ENCODE measurements at regions not wholly inside any gene's neighbourhood (a gene's known extent, or its start where the extent isn't known, plus 50 kb on each side); places are given as distances from the start of the nearest gene placed in this dataset.
"Not testable (repeated sequence)": the region's sequence is repeated elsewhere in the genome, so short reads cannot be mapped to it uniquely, and the experiment has no call there.

- no peak for DNase-seq
These were observed 267.0 kb upstream of the HS6ST1 start for GRCh38 chr2:128585706-128586105.

DNA sequence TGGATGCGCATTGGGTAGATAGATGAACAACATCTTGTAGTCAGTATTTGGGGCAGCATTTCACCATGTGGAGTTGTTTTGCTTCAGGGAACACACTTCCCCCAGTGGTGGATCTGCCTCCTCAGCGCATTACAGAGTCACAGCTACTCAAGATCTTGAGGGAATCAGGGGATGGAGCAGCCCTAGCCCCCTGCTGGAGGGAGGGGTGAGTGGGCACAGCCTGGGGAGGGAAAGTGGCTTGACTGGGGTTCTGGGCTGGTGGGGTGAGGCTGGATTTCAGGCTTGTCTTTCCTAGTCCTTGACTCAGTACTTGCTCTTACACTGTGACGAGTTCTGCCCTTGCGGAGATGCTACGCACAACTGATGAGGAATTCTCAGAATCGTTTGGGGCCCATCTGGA lies 271.0 kb upstream of the HS6ST1 start:
- no peak for DNase-seq

DNA sequence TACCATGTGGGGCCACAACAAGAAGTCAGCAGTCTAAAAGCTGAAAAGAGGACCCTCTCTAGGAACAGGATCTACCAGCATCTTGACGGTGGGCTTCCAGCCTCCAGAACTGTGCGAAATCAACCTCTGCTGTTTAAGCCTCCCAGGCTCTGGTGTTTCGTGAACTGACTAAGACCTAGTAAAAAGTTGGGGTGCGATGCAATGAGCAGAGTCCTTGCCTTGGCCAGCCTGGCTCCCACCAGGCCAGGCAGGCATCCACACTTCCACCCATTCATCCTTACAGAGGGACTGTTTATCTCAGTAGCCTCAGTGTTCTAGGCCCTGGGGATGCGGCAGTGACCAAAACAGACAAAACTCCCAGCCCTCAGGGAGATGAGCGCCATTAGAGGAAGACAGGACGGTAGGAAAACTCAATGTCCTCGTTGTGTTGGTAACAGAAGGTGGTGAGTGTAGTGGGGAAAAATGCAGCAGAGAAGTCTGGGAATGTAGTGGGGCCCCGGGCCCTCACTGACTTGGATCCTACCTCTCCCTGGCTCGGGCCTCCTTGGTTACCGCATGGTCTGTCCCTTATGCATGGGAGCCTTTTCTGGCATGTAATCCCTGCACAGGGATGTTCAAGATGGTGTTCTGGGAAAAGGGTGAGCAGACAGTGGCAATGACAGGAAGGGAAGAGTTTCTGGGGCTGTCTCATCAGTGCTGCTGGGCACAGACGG lies 271.8 kb upstream of the HS6ST1 start:
- DNase-seq: no peak

DNA sequence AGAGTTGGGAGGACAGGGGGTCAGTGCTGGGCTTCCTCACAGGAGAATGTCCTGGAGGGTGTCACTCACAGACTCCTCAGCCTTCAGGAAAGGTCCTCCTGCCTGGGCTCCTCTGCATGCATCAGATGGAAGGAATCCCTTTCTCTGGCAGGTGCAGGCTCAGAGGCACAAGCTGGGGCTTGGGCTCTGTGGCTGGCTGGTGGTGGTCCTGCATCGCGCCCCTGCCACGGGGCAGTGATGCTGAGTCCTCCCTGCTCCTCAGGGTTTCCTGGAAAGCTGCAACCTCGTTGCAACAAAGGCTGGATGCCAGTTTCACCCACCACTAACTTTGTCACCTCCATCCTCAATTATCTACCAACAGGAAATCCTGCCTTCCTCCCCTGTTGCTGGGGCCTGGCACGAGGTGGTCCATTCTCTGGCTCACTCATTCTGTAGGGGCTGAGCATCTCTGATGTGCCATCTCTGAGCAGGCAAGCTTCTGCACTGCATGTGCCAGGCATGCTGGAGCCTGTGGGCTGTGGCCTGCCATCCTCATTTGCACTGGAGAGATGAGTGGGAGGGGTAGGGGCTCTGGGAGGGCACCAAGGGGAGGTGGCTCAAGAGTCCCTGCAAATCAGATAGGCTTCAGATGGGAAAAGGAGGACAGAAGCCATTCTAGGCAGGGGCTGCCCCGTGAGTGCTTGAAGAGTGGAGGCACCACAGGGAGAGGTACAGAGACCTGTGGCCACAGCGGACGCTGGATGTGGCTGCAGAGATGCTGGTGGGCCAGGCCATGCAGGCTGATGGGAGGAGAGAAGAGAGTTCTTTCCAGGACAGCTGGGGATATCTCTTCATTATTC lies 272.6 kb upstream of the HS6ST1 start:
- no peak for DNase-seq

DNA sequence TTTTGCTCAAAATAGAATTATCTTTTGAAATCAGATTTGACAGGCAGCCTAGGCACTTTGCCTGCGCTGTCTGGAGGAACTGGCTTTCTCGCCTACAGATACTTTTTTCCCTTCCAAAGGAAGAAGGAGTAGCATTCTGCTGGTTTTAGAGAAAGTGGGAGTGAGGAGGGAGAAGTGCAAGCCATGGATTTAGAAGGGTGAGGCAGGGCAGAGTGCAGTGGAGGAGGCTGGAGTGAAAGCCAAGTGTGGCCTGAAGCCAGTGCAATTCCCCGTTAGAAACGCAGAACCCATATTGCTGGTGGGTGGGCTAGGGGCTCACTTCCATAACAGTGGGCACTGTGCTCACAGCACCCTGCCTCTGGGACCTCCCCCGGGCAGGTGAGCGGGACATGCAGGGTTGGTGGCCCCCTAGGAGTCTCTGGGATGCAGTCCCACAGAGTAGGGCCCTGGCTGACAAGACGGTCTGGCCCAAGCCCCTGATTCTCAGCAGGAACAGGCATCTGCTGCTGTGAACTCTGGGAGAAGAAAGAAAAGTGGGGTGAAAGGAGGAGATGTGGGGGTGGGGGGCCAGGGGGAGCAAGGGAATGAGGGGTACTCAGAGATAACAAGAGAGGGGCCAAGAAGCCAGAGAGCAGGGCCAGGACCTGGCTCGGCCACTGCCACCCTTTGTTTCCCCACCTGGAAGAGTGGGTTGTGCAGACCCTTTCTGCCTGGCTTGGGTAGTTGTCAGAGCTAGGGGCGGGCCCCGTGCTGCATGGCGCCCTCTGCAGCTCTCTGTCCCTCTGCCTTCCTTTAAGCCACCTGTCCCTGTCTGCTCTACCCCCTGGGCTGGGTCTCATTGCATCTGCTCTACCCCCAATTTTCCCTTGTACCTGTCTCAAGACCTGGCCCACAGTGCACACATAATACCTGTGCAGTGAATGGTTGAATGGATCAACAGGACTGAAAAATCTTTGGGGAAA lies 273.5 kb upstream of the HS6ST1 start:
- no peak for DNase-seq

GRCh38 chr2:128593518-128593878 lies 274.8 kb upstream of the HS6ST1 start:
- DNase-seq: no peak

GRCh38 chr2:128593879-128594650 lies 275.4 kb upstream of the HS6ST1 start:
- DNase-seq: no peak

GRCh38 chr2:128594651-128594910 lies 275.9 kb upstream of the HS6ST1 start:
- DNase-seq: no peak

DNA sequence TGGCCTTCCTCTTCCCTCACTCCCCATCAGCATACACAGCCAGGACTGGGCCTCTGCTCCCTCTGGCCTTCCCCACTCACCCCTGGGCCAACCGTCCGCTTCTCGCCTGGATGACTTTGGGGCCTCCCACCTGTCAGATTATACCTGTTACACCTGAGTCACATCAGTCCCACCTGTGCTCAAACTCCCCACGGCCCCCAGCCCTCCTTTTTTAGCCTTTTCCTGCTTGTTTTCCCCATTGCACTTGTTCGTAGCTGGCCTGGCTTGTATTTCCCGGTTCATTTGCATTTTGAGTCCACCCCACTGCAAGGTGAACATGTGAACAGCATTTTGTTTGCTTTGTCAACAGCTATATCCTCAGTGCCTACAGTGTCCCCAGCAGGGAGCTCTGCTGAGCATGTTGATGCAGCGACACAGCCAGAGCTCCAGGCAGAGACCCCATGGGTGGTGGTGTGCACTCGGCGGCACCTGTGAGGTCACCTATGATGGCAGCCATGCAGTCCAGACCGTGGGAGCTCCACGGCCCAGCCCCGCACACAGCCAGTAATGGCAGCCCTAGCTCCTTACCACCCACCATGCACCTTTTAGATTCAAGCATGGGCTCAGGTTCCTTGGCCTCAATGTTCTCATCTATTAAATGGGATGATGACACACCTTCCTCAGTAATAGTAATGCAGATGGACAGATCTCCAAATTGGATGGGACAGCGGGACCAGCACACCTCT lies 276.4 kb upstream of the HS6ST1 start:
- no peak for DNase-seq

GRCh38 chr2:128595763-128596395 lies 277.2 kb upstream of the HS6ST1 start:
- DNase-seq: no peak

- DNase-seq: no peak
These were observed 277.9 kb upstream of the HS6ST1 start for GRCh38 chr2:128596396-128597120.

- no peak for DNase-seq
These were observed 278.6 kb upstream of the HS6ST1 start for GRCh38 chr2:128597121-128597762.

- DNase-seq: not testable (repeated sequence)
These were observed 279.6 kb upstream of the HS6ST1 start for GRCh38 chr2:128598260-128598659.

DNA sequence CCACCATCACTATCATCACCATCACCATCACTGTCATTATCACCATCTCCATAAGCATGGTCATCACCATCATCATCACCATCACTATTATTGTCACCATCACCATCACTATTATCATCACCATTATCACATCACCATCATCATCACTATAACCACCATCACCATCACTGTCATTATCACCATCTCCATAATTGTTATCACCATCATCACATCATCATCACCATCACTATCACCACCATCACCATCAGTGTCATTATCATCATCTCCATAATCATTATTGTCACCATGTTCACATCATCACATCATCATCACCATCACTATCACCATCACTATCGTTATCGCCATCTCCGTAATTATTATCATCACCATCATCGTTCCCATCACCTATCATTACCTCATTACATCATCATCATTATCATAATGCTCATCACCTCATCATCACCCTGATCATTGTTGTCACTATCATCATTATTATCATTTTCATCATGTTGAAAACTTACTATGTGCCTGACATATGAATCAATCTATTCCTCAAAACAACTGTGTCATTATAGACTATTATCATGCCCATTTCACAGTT lies 280.3 kb upstream of the HS6ST1 start:
- DNase-seq: no peak

DNA sequence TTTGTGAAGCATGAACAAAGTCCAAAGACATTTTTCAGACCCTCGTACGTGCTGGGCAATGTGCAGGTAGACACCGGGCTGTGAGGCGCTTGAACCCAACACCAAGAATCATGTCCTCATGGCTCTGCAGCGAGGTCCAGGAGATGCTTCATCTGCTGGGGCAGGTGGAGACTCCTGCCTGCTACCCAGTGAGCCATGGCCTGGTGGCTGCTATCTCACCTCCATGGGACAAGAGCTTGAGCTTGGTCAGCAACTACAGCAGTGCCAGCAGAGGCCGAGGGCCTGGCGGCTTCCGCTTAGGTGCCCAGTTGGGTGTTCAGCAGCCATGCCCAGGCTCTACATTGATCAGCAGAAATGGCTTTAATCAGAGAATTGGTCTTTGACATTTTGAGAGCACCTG lies 281.0 kb upstream of the HS6ST1 start:
- no peak for DNase-seq

GRCh38 chr2:128600581-128601297 lies 282.1 kb upstream of the HS6ST1 start:
- no peak for DNase-seq

GRCh38 chr2:128601298-128602037 lies 282.8 kb upstream of the HS6ST1 start:
- DNase-seq: no peak

- DNase-seq: no peak
These were observed 283.5 kb upstream of the HS6ST1 start for GRCh38 chr2:128602038-128602698.

All from stimulated activated CD4-positive, alpha-beta T cell treated with anti-CD3 and anti-CD28 coated beads, Interleukin-4, amount 100 ng/mL, for 4 hours (primary cell).